MM.1S (cell line): ENCODE measurements at regions not wholly inside any gene's neighbourhood (a gene's known extent, or its start where the extent isn't known, plus 50 kb on each side); places are given as distances from the start of the nearest gene placed in this dataset.

Experiments used
- DNase-seq: peaks from one replicate; pipeline ENCODE4 v3.0.0-alpha.2; 2015
- H2AFZ ChIP-seq: fragments of 300-600 bp; sonication (generic); 2 replicates; pipeline ENCODE4 v1.6.0; 2016; ENCODE audit warnings: antibody characterized with exemption, low read length
- H3F3A ChIP-seq: fragments of 300-600 bp; sonication (generic); 2 replicates; pipeline ENCODE4 v1.6.1; 2016; ENCODE audit warnings: mild to moderate bottlenecking, antibody characterized with exemption, low read length, moderate library complexity, mixed read lengths; ENCODE audit not compliant: insufficient read depth
- H3K27ac ChIP-seq: fragments of 300-600 bp; sonication (generic); 2 replicates; pipeline ENCODE4 v1.5.1; 2016; ENCODE audit warnings: mild to moderate bottlenecking, low read length
- H3K27me3 ChIP-seq: fragments of 300-600 bp; sonication (generic); replicated peaks from 2 replicates; pipeline ENCODE4 v1.6.0; 2016; ENCODE audit warnings: low read length; ENCODE audit not compliant: insufficient read depth
- H3K36me3 ChIP-seq: fragments of 300-600 bp; sonication (generic); replicated peaks from 2 replicates; pipeline ENCODE4 v1.6.1; 2016; ENCODE audit warnings: mild to moderate bottlenecking, low read length, mixed read lengths; ENCODE audit not compliant: insufficient read depth
- H3K4me1 ChIP-seq: fragments of 300-600 bp; sonication (generic); 2 replicates; pipeline ENCODE4 v1.6.1; 2016; ENCODE audit warnings: low read length, mixed read lengths
- H3K4me2 ChIP-seq: fragments of 300-600 bp; sonication (generic); 2 replicates; pipeline ENCODE4 v1.6.0; 2016; ENCODE audit warnings: low read depth, low read length
- H3K4me3 ChIP-seq: fragments of 300-600 bp; sonication (generic); 2 replicates; pipeline ENCODE4 v1.5.1; 2016; ENCODE audit warnings: low read length, mixed read lengths
- H3K79me2 ChIP-seq: fragments of 300-600 bp; sonication (generic); 2 replicates; pipeline ENCODE4 v1.6.1; 2016; ENCODE audit warnings: mixed run types, low read length, mixed read lengths
- H3K9ac ChIP-seq: fragments of 300-600 bp; sonication (generic); 2 replicates; pipeline ENCODE4 v1.6.1; 2016; ENCODE audit warnings: low read length, mixed read lengths
- H3K9me2 ChIP-seq: fragments of 300-600 bp; sonication (generic); replicated peaks from 2 replicates; pipeline ENCODE4 v1.6.1; 2016; ENCODE audit warnings: mild to moderate bottlenecking, low read length, mixed read lengths; ENCODE audit not compliant: insufficient read depth
- H3K9me3 ChIP-seq: fragments of 300-600 bp; sonication (generic); replicated peaks from 2 replicates; pipeline ENCODE4 v1.6.1; 2016; ENCODE audit warnings: mild to moderate bottlenecking, low read length, mixed read lengths; ENCODE audit not compliant: insufficient read depth
- H4K20me1 ChIP-seq: fragments of 300-600 bp; sonication (generic); 2 replicates; pipeline ENCODE4 v1.6.1; 2016; ENCODE audit warnings: mild to moderate bottlenecking, low read length, moderate library complexity, mixed read lengths; ENCODE audit not compliant: insufficient read depth
- EZH2 ChIP-seq: fragments of 300-600 bp; sonication (generic); optimal IDR thresholded peaks from 2 replicates; pipeline ENCODE3; 2017; ENCODE audit warnings: low read depth, mild to moderate bottlenecking, antibody characterized with exemption, low read length, mixed read lengths
- EZH2phosphoT487 ChIP-seq: fragments of 300-600 bp; sonication (generic); IDR thresholded peaks from 2 replicates; pipeline ENCODE4 v1.6.1; 2018; ENCODE audit warnings: antibody characterized with exemption, low read length
- TF ChIP-seq, protein P1 (sequence below): fragments of 300-600 bp; sonication (generic); IDR thresholded peaks from 2 replicates; pipeline ENCODE4 v1.5.1; 2016; ENCODE audit warnings: antibody characterized with exemption, low read length, mixed read lengths

DNA sequence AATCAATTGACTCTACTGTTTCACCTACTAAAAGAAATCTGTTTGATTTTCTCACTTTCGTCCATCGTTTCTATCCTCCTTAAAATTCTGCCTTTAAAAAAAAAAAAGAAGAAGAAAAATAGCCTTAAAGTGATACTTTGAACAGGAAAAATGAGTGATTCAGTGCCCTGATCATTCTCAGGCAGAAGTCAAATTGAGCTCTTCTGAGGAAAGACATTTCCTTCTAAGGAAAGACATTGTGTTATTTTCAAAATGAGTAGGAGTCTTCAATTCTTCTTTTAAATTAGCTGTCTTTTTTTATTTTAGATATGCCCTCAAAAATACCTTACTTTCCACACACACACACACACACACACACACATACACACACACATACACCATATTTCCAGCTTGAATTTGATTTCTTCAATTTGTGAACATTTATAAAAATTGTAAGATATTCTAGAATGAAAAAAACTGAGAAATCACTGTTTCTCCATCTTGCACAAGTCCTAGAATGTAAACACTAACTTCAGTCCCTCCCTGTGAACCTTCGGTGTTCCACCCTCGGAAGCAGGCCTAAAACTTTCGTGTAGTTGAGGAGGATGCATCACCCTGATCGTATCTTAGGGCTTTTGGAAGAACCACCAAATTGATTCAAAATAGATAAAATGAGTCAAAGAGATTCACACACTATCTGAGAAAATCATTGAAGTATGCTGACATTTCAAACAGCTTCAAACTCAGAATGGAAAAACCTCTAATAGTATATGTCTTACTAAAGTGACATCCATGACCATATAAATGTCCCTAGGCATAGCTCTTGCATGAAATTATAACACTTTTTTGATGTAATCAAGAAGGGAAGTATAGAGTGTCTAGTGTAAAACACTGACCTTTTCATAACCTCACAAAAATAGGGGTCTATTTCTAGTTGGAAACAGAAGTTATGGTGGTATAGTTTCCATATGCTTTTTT, 270.8 kb downstream of the GATA3 start:
- no peak overlapping the region for H3K4me2 ChIP-seq
- H3K4me1 ChIP-seq, result no peaks in the 10 kb centered on the region
- TF ChIP-seq EZH2phosphoT487 (no peak), EZH2 (no peak)
- TF ChIP-seq, protein P1, sequence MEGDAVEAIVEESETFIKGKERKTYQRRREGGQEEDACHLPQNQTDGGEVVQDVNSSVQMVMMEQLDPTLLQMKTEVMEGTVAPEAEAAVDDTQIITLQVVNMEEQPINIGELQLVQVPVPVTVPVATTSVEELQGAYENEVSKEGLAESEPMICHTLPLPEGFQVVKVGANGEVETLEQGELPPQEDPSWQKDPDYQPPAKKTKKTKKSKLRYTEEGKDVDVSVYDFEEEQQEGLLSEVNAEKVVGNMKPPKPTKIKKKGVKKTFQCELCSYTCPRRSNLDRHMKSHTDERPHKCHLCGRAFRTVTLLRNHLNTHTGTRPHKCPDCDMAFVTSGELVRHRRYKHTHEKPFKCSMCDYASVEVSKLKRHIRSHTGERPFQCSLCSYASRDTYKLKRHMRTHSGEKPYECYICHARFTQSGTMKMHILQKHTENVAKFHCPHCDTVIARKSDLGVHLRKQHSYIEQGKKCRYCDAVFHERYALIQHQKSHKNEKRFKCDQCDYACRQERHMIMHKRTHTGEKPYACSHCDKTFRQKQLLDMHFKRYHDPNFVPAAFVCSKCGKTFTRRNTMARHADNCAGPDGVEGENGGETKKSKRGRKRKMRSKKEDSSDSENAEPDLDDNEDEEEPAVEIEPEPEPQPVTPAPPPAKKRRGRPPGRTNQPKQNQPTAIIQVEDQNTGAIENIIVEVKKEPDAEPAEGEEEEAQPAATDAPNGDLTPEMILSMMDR, result no peak
- H3F3A ChIP-seq, result no peaks in the 10 kb centered on the region
- DNase-seq, result no peak
- H3K36me3 ChIP-seq, result no peaks in the 10 kb centered on the region
- H3K4me3 ChIP-seq, result no peak overlapping the region
- H4K20me1 ChIP-seq, result no peaks in the 10 kb centered on the region
- no peak overlapping the region for H2AFZ ChIP-seq
- no peaks in the 10 kb centered on the region for H3K27me3 ChIP-seq
- no peak overlapping the region for H3K27ac ChIP-seq
- H3K9me2 ChIP-seq, result no peaks in the 10 kb centered on the region
- no peak overlapping the region for H3K9ac ChIP-seq
- H3K79me2 ChIP-seq, result no peaks in the 10 kb centered on the region
- no peaks in the 10 kb centered on the region for H3K9me3 ChIP-seq

DNA sequence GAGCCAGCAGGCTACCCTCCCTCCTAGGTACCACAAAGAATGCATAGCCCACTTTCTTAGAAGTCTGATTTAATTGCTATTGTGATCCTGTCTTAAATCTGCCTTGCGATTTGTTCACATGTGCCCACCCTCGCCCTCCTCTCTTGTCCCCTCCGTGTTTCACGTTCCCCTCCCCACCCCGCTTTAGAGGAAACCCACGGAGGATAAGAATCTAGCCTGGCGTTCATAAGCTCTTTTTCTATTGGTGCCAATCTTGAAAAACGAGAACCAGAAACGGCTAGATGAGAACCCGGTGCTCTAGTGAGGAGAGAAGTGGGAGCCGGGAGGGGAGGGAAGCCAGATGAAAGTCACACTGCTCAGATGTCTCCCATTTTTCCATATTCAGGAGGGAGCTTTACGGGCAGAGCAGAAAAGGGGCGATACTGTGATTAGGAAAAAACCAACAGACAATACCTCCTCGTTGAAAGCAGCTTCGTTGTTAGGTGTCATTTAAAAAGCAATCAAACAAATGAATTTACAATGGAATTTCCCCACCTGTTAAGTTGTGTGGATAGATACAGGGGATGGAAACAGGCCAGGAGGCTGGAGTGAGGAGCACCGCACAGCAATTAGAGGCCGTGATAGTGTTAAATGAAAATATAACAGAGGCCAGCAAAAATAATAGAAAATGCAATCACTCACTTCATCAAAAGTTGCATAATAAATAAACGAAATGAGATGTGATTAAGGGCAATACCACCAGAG, 272.1 kb downstream of the GATA3 start:
- Histone ChIP-seq H3F3A (no peaks in the 10 kb centered on the region), H3K9me3 (no peaks in the 10 kb centered on the region), H3K9ac (no peak overlapping the region), H3K36me3 (no peaks in the 10 kb centered on the region), H3K4me3 (no peak overlapping the region), H3K4me2 (no peak overlapping the region), H2AFZ (no peak overlapping the region), H4K20me1 (no peaks in the 10 kb centered on the region), H3K9me2 (no peaks in the 10 kb centered on the region), H3K27ac (no peak overlapping the region), H3K4me1 (no peaks in the 10 kb centered on the region), H3K79me2 (no peaks in the 10 kb centered on the region), H3K27me3 (no peaks in the 10 kb centered on the region)
- TF ChIP-seq EZH2 (no peak), EZH2phosphoT487 (no peak)
- TF ChIP-seq, protein P1, result no peak
- no peak for DNase-seq

DNA sequence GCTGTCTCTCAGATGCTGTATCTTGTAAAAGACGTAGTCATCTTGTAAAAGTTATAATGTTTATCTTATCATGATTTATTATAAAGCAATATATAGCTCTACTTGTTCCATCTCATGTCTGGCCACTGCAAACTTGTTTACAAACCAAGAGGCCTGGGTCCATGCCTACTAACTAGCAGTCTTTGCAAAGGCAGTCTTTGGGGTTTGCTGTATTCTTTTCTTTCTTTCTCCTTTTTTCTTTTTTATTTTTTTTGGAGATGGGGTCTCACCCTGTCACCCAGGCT, 272.6 kb downstream of the GATA3 start:
- H3F3A ChIP-seq, result peaks cover 2% of the 10 kb centered on the region
- H4K20me1 ChIP-seq, result no peaks in the 10 kb centered on the region
- H3K4me3 ChIP-seq, result no peak overlapping the region
- no peaks in the 10 kb centered on the region for H3K9me2 ChIP-seq
- H3K36me3 ChIP-seq, result no peaks in the 10 kb centered on the region
- no peak for DNase-seq
- H3K4me1 ChIP-seq, result no peaks in the 10 kb centered on the region
- no peak overlapping the region for H2AFZ ChIP-seq
- H3K27ac ChIP-seq, result no peak overlapping the region
- H3K27me3 ChIP-seq, result no peaks in the 10 kb centered on the region
- no peak for TF ChIP-seq EZH2phosphoT487
- TF ChIP-seq EZH2, result no peak
- TF ChIP-seq, protein P1, result no peak
- H3K4me2 ChIP-seq, result no peak overlapping the region
- H3K9ac ChIP-seq, result no peak overlapping the region
- no peaks in the 10 kb centered on the region for H3K9me3 ChIP-seq
- H3K79me2 ChIP-seq, result no peaks in the 10 kb centered on the region
